SK-N-SH (cell line): ENCODE measurements at regions not wholly inside any gene's neighbourhood (a gene's known extent, or its start where the extent isn't known, plus 50 kb on each side); places are given as distances from the start of the nearest gene placed in this dataset.

Experiments used
- CTCF ChIA-PET: fragments of 300-600, 350-600 bp; formaldehyde crosslinking; extraction: SDS; loops from one replicate; lab custom pipeline; 2021; lab: Yijun Ruan, JAX
- POLR2A ChIA-PET: fragments of 350-600 bp; sonication (Branson Sonifier 250); formaldehyde crosslinking; extraction: SDS; loops from one replicate; lab custom pipeline; 2020; ENCODE audit warnings: antibody characterized with exemption, inconsistent platforms; lab: Yijun Ruan, JAX
- DNase-seq: peaks from one replicate; pipeline ENCODE4 v3.0.0; 2012
- H2AFZ ChIP-seq: fragments of 200-600 bp; sonication (generic); 2 replicates; pipeline ENCODE4 v1.8.1; 2016; ENCODE audit warnings: antibody characterized with exemption, mild to moderate bottlenecking, low read depth
- H3F3A ChIP-seq: fragments of 200-600 bp; sonication (generic); replicated peaks from 2 replicates; pipeline ENCODE3; 2016; ENCODE audit warnings: antibody characterized with exemption, mild to moderate bottlenecking; ENCODE audit not compliant: insufficient read depth
- H3K27ac ChIP-seq, 2 experiments: fragments of 200-500 bp in 1 of 2; fragments of 200-600 bp in 1 of 2; sonication (Bioruptor generic) in 1 of 2; sonication (generic), shearing (Covaris generic) in 1 of 2; 2 replicates each; pipeline versions ENCODE4 v1.5.1 to v1.6.1; 2014 to 2016; ENCODE audit warnings: low read depth in 2 of 2, inconsistent platforms in 1 of 2, low read length in 1 of 2, mild to moderate bottlenecking in 1 of 2, mixed read lengths in 1 of 2
- H3K27me3 ChIP-seq: fragments of 200-600 bp; sonication (generic), shearing (Covaris generic); 2 replicates; pipeline ENCODE4 v1.6.1; 2016; ENCODE audit warnings: mixed run types; ENCODE audit not compliant: insufficient read depth
- H3K36me3 ChIP-seq, 2 experiments: fragments of 200-500 bp in 1 of 2; fragments of 200-600 bp in 1 of 2; sonication (Bioruptor generic) in 1 of 2; sonication (generic) in 1 of 2; replicated peaks in 1 of 2; 2 replicates each; pipeline versions ENCODE3 to v1.5.1; 2014 to 2016; ENCODE audit warnings: low read length in 1 of 2, mild to moderate bottlenecking in 1 of 2; ENCODE audit not compliant: insufficient read depth in 2 of 2, control insufficient read depth in 1 of 2
- H3K4me1 ChIP-seq, 2 experiments: fragments of 200-500 bp in 1 of 2; fragments of 200-600 bp in 1 of 2; sonication (Bioruptor generic) in 1 of 2; sonication (generic), shearing (Covaris generic) in 1 of 2; 2 replicates each; pipeline versions ENCODE4 v1.5.1 to v1.6.1; 2014 to 2016; ENCODE audit warnings: low read depth in 1 of 2, low read length in 1 of 2, mixed run types in 1 of 2; ENCODE audit not compliant: insufficient read depth in 2 of 2, control insufficient read depth in 1 of 2
- H3K4me2 ChIP-seq: fragments of 200-600 bp; sonication (generic), shearing (Covaris generic); 2 replicates; pipeline ENCODE4 v1.6.1; 2017; ENCODE audit warnings: mixed run types
- H3K4me3 ChIP-seq, 2 experiments: fragments of 200-500 bp in 1 of 2; fragments of 200-600 bp in 1 of 2; sonication (Bioruptor generic) in 1 of 2; sonication (generic), shearing (Covaris generic) in 1 of 2; 2 replicates each; pipeline versions ENCODE4 v1.5.1 to v1.8.1; 2014 to 2016; ENCODE audit warnings: low read depth in 2 of 2, inconsistent platforms in 1 of 2, low read length in 1 of 2, mild to moderate bottlenecking in 1 of 2, mixed read lengths in 1 of 2, moderate library complexity in 1 of 2
- H3K79me2 ChIP-seq: fragments of 200-600 bp; sonication (generic); 2 replicates; pipeline ENCODE4 v1.8.1; 2017; ENCODE audit warnings: mild to moderate bottlenecking; ENCODE audit not compliant: insufficient read depth
- H3K9ac ChIP-seq: fragments of 200-600 bp; sonication (generic); 2 replicates; pipeline ENCODE4 v1.6.1; 2017; ENCODE audit warnings: mixed run types
- H3K9me2 ChIP-seq: fragments of 200-600 bp; sonication (generic); 2 replicates; pipeline ENCODE4 v1.6.1; 2017; ENCODE audit warnings: mixed run types
- H3K9me3 ChIP-seq: fragments of 200-600 bp; sonication (generic); 2 replicates; pipeline ENCODE4 v1.6.1; 2017; ENCODE audit warnings: mixed run types, mild to moderate bottlenecking, moderate library complexity
- H4K20me1 ChIP-seq: fragments of 200-600 bp; sonication (generic); 2 replicates; pipeline ENCODE4 v1.6.1; 2017; ENCODE audit warnings: mild to moderate bottlenecking, mixed run types; ENCODE audit not compliant: insufficient read depth
- CHD2 ChIP-seq: fragments of 150-350 bp; IDR thresholded peaks from 2 replicates; pipeline ENCODE4 v1.6.1; 2018; ENCODE audit warnings: low read length; ENCODE audit not compliant: partially characterized antibody
- ELF1 ChIP-seq: IDR thresholded peaks from 2 replicates; pipeline ENCODE4 v1.4.0; 2012
- FOSL2 ChIP-seq: IDR thresholded peaks from 2 replicates; pipeline ENCODE4 v1.4.0; 2012; ENCODE audit warnings: low read depth, mild to moderate bottlenecking, moderate library complexity, borderline replicate concordance
- FOXJ3 ChIP-seq: sonication (generic); formaldehyde crosslinking; IDR thresholded peaks from 2 replicates; pipeline ENCODE4 v1.5.1; 2020; ENCODE audit warnings: mild to moderate bottlenecking, missing genetic modification reagents
- FOXM1 ChIP-seq: IDR thresholded peaks from 2 replicates; pipeline ENCODE4 v1.4.0; 2012; ENCODE audit warnings: low read depth, mild to moderate bottlenecking
- GABPA ChIP-seq: IDR thresholded peaks from 2 replicates; pipeline ENCODE4 v1.4.0; 2012; ENCODE audit warnings: low read depth, mild to moderate bottlenecking
- IRF3 ChIP-seq: fragments of 150-350 bp; IDR thresholded peaks from 2 replicates; pipeline ENCODE4 v1.6.1; 2016; ENCODE audit warnings: mild to moderate bottlenecking, low read depth, low read length
- MEF2A ChIP-seq: IDR thresholded peaks from 2 replicates; pipeline ENCODE4 v1.4.0; 2012; ENCODE audit warnings: low read depth, borderline replicate concordance
- MXI1 ChIP-seq: IDR thresholded peaks from 2 replicates; pipeline ENCODE4 v1.6.1; 2012; ENCODE audit warnings: mild to moderate bottlenecking, low read depth, low read length, improper control_type of control experiment
- NFIC ChIP-seq: IDR thresholded peaks from 2 replicates; pipeline ENCODE4 v1.4.0; 2012; ENCODE audit warnings: borderline replicate concordance
- NRF1 ChIP-seq: IDR thresholded peaks from 2 replicates; pipeline ENCODE4 v1.6.1; 2012; ENCODE audit warnings: low read depth, mild to moderate bottlenecking, low read length
- PBX3 ChIP-seq: IDR thresholded peaks from 2 replicates; pipeline ENCODE4; 2012
- RFX5 ChIP-seq: IDR thresholded peaks from 2 replicates; pipeline ENCODE4 v1.6.1; 2012; ENCODE audit warnings: mild to moderate bottlenecking, improper control_type of control experiment, low read length
- SIN3A ChIP-seq: IDR thresholded peaks from 2 replicates; pipeline ENCODE4 v1.6.1; 2012; ENCODE audit warnings: low read depth, mild to moderate bottlenecking, low read length, moderate library complexity, borderline replicate concordance
- SMC3 ChIP-seq: IDR thresholded peaks from 2 replicates; pipeline ENCODE4 v1.6.1; 2012; ENCODE audit warnings: low read depth, low read length, improper control_type of control experiment
- TAF1 ChIP-seq: IDR thresholded peaks from 2 replicates; pipeline ENCODE4 v1.6.1; 2012; ENCODE audit warnings: low read depth, mild to moderate bottlenecking, low read length, moderate library complexity, borderline replicate concordance
- TEAD4 ChIP-seq: IDR thresholded peaks from 2 replicates; pipeline ENCODE4 v1.4.0; 2012; ENCODE audit warnings: mild to moderate bottlenecking, borderline replicate concordance; ENCODE audit not compliant: insufficient read depth
- USF2 ChIP-seq: fragments of 150-350 bp; IDR thresholded peaks from 2 replicates; pipeline ENCODE4 v1.6.1; 2017; ENCODE audit warnings: antibody characterized with exemption, low read length, low read depth, borderline replicate concordance
- YY1 ChIP-seq: IDR thresholded peaks from 2 replicates; pipeline ENCODE4 v1.4.0; 2012; ENCODE audit warnings: low read depth, mild to moderate bottlenecking
- ZBTB33 ChIP-seq: IDR thresholded peaks from 2 replicates; pipeline ENCODE4 v1.4.0; 2012; ENCODE audit warnings: low read depth, borderline replicate concordance
- whole genome bisulfite sequencing: methylation state at CpG from one replicate; pipeline ENCODE4 v1.1.6; 2017; ENCODE audit warnings: low lambda C conversion rate; 5-methylcytosine and 5-hydroxymethylcytosine counted together

- TF ChIP-seq USF2 (no peak), ELF1 (no peak), NRF1 (no peak), SMC3 (no peak), MXI1 (no peak)
Measured at GRCh38 chr1:55352811-55353180, 137.6 kb upstream of the USP24 start (continued).

GRCh38 chr1:55352080-55352810 lies 137.1 kb upstream of the USP24 start:
- H4K20me1 ChIP-seq, result no peaks in the 10 kb centered on the region
- ChIA-PET POLR2A (no interaction called here), CTCF (interaction anchor here (1.0 to 1.8 kb wide), 4 partner anchors 15 to 74 kb away, joined by 3 to 5 read pairs (median 4); no protein-coding TSS in a partner anchor)
- WGBS, result 59% methylated on average over 4 of the region's 7 CpGs
- no peak overlapping the region for H3K4me2 ChIP-seq
- no peaks in the 10 kb centered on the region for H3K27me3 ChIP-seq
- no peaks in the 10 kb centered on the region for H3F3A ChIP-seq
- no peaks in the 10 kb centered on the region for H3K9me3 ChIP-seq
- no peaks in the 10 kb centered on the region for H3K36me3 ChIP-seq
- H3K4me3 ChIP-seq, result no peak overlapping the region
- no peaks in the 10 kb centered on the region for H3K4me1 ChIP-seq
- DNase-seq, result no peak
- no peaks in the 10 kb centered on the region for H3K9me2 ChIP-seq
- H3K79me2 ChIP-seq, result no peaks in the 10 kb centered on the region
- no peak overlapping the region for H3K9ac ChIP-seq
- H3K27ac ChIP-seq, result no peak overlapping the region
- H2AFZ ChIP-seq, result no peak overlapping the region
- TF ChIP-seq IRF3 (no peak), TEAD4 (no peak), CHD2 (no peak), FOXM1 (no peak), NFIC (no peak)
- TF ChIP-seq, all 33 proteins: peak for 0

GRCh38 chr1:55348356-55348755 lies 133.2 kb upstream of the USP24 start:
- no peaks in the 10 kb centered on the region for H3K36me3 ChIP-seq
- 0% methylated on average over 1 of the region's 1 CpG for WGBS
- TF ChIP-seq TAF1 (no peak), RFX5 (no peak), ZBTB33 (no peak), FOXM1 (no peak), MXI1 (no peak), GABPA (no peak), PBX3 (no peak), YY1 (no peak), FOXJ3 (CRISPR knock-in tag) (no peak), MEF2A (no peak), NRF1 (no peak), SIN3A (no peak), FOSL2 (no peak)
- H3K4me3 ChIP-seq, result no peak overlapping the region
- no peaks in the 10 kb centered on the region for H3K79me2 ChIP-seq
- ChIA-PET CTCF (interaction anchor here (1.5 kb wide), 1 partner anchor 28 kb away, joined by 3 read pairs; no protein-coding TSS in a partner anchor), POLR2A (no interaction called here)
- H3K4me2 ChIP-seq, result no peak overlapping the region
- H3K4me1 ChIP-seq, result no peaks in the 10 kb centered on the region
- no peaks in the 10 kb centered on the region for H3K9me2 ChIP-seq
- DNase-seq, result no peak
- H3K9ac ChIP-seq, result no peak overlapping the region
- no peaks in the 10 kb centered on the region for H3F3A ChIP-seq
- H2AFZ ChIP-seq, result no peak overlapping the region
- no peaks in the 10 kb centered on the region for H3K27me3 ChIP-seq
- no peaks in the 10 kb centered on the region for H4K20me1 ChIP-seq
- H3K27ac ChIP-seq, result no peak overlapping the region
- no peaks in the 10 kb centered on the region for H3K9me3 ChIP-seq
